GM23248 (cell line): ENCODE measurements at regions not wholly inside any gene's neighbourhood (a gene's known extent, or its start where the extent isn't known, plus 50 kb on each side); places are given as distances from the start of the nearest gene placed in this dataset.

Experiments used
- EZH2 ChIP-seq: fragments of 200-600 bp; sonication (generic); IDR thresholded peaks from 2 replicates; pipeline ENCODE4 v1.6.1; 2018; ENCODE audit warnings: antibody characterized with exemption, mild to moderate bottlenecking; ENCODE audit not compliant: insufficient read depth, poor library complexity, severe bottlenecking
- EZH2phosphoT487 ChIP-seq: fragments of 200-600 bp; sonication (generic); IDR thresholded peaks from 2 replicates; pipeline ENCODE4 v1.6.1; 2018; ENCODE audit warnings: antibody characterized with exemption, moderate library complexity, mild to moderate bottlenecking, low read depth; ENCODE audit not compliant: insufficient read depth

DNA sequence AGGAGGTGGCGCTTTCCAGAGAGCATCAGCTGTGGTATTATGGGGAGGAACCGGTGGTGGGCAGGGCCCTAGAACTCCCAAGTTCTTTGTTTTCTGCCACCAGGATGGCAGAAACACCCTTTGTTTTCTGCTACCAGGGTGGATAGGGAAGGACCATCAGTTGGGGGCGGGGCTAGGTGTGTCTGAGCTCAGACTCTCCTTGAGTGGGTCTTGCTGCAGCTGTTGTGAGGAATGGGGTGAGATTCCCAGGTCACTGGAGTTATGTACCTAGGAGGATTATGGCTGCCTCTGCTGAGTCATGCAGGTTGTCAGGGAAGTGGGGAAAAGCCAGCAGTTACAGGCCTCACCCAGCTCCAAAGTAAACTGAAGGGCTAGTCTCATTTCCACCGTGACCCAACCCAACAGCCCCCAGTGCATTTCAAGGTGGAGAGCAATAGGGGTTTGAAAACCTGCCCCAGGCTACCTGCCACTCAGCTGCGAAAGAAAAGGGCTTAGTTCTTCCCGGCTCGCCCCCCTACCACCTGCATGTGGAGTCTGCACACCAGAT, 167.8 kb upstream of the FAM241A start:
- TF ChIP-seq EZH2 (no peak), EZH2phosphoT487 (no peak)
